RWPE2 (cell line): ENCODE measurements at regions not wholly inside any gene's neighbourhood (a gene's known extent, or its start where the extent isn't known, plus 50 kb on each side); places are given as distances from the start of the nearest gene placed in this dataset.

Source experiments
- ATAC-seq: fragments of 200-7000 bp; cut with Tn5 transposase; 3 replicates; pipeline ENCODE4 v1.9.1; 2021; ENCODE audit warnings: low read depth
- DNase-seq: peaks from one replicate; pipeline ENCODE4 v3.0.0-alpha.2; 2020; ENCODE audit warnings: low spot score
- H3K27ac ChIP-seq: fragments of 450-650 bp; 2 replicates; pipeline ENCODE4 v1.5.1; 2017; ENCODE audit warnings: mild to moderate bottlenecking; ENCODE audit not compliant: poor library complexity, severe bottlenecking
- H3K27me3 ChIP-seq: fragments of 250-450 bp; sonication (Bioruptor Pico); 2 replicates; pipeline ENCODE4 v1.5.1; 2021; ENCODE audit warnings: mild to moderate bottlenecking, moderate library complexity; ENCODE audit not compliant: insufficient read depth, poor library complexity, severe bottlenecking
- H3K36me3 ChIP-seq: fragments of 250-450 bp; sonication (Bioruptor Pico); 2 replicates; pipeline ENCODE4 v1.5.1; 2020; ENCODE audit warnings: low read depth, mild to moderate bottlenecking, moderate library complexity
- H3K4me1 ChIP-seq: fragments of 250-450 bp; sonication (Bioruptor Pico); 2 replicates; pipeline ENCODE4 v1.5.1; 2021; ENCODE audit warnings: mild to moderate bottlenecking, moderate library complexity; ENCODE audit not compliant: insufficient read depth, poor library complexity, severe bottlenecking
- H3K4me3 ChIP-seq: fragments of 250-450 bp; sonication (Bioruptor Pico); 2 replicates; pipeline ENCODE4 v1.5.1; 2021; ENCODE audit warnings: mild to moderate bottlenecking, moderate library complexity; ENCODE audit not compliant: severe bottlenecking
- H3K9me3 ChIP-seq: fragments of 250-450 bp; sonication (Bioruptor Pico); 2 replicates; pipeline ENCODE4 v1.5.1; 2021; ENCODE audit warnings: mild to moderate bottlenecking, moderate library complexity; ENCODE audit not compliant: severe bottlenecking
- TF ChIP-seq, protein P1 (sequence below): fragments of 450-650 bp; IDR thresholded peaks from one replicate; pipeline ENCODE4 v1.5.1; 2017; ENCODE audit warnings: mild to moderate bottlenecking, moderate library complexity; ENCODE audit not compliant: poor library complexity, severe bottlenecking

DNA sequence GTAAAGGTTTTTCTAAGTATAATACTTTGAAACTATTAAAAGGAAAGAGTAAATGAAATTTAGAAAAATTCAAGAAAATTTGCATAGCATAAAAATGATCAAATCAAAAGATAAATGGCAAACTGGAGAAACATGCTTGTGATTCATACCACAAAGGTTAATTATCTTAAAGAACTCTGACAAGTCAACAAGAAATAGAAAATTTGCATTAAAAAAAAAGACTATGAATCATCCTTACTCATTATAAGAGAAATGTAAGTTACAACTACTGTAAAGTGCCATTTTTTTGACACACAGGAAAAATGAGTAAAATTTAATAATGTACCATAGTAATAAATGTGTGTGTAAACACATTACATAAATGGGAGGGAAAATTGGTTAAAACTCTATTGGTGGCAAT is 624.4 kb upstream of the C9orf72 start:
- Histone ChIP-seq H3K36me3 (no peaks in the 10 kb centered on the region), H3K27me3 (no peaks in the 10 kb centered on the region), H3K4me1 (no peaks in the 10 kb centered on the region), H3K4me3 (no peak overlapping the region), H3K27ac (no peak overlapping the region), H3K9me3 (no peaks in the 10 kb centered on the region)
- ATAC-seq = no peak
- TF ChIP-seq, protein P1, sequence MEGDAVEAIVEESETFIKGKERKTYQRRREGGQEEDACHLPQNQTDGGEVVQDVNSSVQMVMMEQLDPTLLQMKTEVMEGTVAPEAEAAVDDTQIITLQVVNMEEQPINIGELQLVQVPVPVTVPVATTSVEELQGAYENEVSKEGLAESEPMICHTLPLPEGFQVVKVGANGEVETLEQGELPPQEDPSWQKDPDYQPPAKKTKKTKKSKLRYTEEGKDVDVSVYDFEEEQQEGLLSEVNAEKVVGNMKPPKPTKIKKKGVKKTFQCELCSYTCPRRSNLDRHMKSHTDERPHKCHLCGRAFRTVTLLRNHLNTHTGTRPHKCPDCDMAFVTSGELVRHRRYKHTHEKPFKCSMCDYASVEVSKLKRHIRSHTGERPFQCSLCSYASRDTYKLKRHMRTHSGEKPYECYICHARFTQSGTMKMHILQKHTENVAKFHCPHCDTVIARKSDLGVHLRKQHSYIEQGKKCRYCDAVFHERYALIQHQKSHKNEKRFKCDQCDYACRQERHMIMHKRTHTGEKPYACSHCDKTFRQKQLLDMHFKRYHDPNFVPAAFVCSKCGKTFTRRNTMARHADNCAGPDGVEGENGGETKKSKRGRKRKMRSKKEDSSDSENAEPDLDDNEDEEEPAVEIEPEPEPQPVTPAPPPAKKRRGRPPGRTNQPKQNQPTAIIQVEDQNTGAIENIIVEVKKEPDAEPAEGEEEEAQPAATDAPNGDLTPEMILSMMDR = no peak
- DNase-seq = no peak

DNA sequence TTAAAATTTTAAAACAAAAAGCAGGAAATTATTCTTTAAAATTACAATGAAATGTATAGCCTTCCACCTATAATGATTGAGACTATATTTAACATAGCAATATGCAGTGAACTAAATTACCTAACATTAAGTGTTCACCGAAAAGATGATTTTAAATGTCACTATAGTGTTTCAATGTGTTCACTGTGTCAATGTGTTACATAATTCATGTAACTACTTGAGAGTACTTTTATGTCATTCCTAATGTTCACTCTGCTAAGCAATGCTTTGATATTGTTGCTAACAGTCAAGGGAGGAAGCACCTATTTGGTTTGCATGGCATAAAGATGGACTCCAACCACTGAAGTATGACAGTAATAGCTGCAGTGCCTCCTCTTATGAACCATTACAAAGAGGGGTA is 629.8 kb upstream of the C9orf72 start:
- Histone ChIP-seq H3K9me3 (no peaks in the 10 kb centered on the region), H3K4me3 (no peak overlapping the region), H3K4me1 (no peaks in the 10 kb centered on the region), H3K27me3 (no peaks in the 10 kb centered on the region), H3K27ac (no peak overlapping the region), H3K36me3 (no peaks in the 10 kb centered on the region)
- no peak for ATAC-seq
- no peak for DNase-seq
- TF ChIP-seq, protein P1 = no peak

DNA sequence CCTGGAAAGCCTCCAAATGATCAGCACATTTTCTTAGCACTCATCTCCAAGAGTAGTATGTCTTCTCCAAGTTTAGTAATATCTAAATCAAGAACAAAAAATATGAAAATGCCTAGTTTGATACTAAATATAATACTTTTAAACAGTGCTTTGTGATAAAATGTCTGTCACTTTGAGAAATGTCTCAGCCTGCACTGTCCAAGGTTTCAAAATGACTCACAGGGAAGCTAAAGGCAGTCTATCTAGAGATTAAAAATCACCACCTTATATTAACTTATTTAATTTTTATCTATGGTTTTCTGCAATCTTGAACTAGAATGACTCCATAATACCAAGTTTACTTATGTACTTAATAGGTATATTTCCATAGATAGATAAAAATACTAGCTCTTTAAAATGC is 633.0 kb upstream of the C9orf72 start:
- Histone ChIP-seq H3K27me3 (peaks cover 7% of the 10 kb centered on the region), H3K9me3 (no peaks in the 10 kb centered on the region), H3K36me3 (no peaks in the 10 kb centered on the region), H3K27ac (no peak overlapping the region), H3K4me3 (no peak overlapping the region), H3K4me1 (no peaks in the 10 kb centered on the region)
- ATAC-seq = no peak
- no peak for DNase-seq
- TF ChIP-seq, protein P1 = no peak

DNA sequence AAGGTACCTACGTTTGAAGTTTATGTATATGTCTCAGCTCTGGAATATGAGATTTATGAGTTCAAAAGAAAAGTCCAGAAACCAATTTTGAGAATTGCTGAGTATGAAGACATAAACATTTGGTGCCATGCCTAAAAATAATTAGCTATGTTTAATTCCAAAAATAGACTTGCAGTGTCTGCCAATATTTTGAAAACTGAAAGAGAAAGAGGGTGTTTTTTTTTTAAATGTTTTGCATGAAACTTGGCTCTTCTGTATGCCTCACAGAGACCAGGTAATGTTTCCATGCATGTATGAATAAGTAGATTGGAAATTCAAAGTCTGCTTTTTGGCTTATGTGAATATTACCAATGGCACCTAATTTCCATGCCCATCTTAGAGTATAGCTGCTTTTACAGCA is 634.4 kb upstream of the C9orf72 start:
- Histone ChIP-seq H3K36me3 (no peaks in the 10 kb centered on the region), H3K4me1 (peaks cover 1% of the 10 kb centered on the region), H3K9me3 (no peaks in the 10 kb centered on the region), H3K27me3 (peaks cover 18% of the 10 kb centered on the region), H3K27ac (no peak overlapping the region), H3K4me3 (no peak overlapping the region)
- TF ChIP-seq, protein P1 = no peak
- DNase-seq (no peak), ATAC-seq (no peak)

DNA sequence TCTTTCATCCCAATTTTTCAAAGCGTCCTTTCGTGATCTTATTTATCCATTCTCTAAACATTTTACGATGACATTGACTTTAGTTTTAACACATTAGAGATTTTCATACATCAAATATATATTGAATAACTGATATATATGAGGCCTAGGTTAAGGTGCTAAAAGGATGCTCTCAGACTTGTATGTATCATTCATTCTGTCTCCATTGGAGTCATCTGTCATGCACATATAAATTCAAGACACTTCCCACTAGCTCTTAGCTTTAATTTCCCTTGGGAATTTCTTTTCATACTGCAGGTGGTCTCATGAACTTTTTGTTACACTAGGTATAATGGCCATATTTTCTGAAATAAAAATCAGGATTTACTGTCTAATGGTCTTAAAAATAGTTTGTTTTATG is 635.8 kb upstream of the C9orf72 start:
- TF ChIP-seq, protein P1 = no peak
- H3K27ac ChIP-seq = no peak overlapping the region
- ATAC-seq = no peak
- no peak for DNase-seq
- H3K4me3 ChIP-seq = no peak overlapping the region
- H3K9me3 ChIP-seq = no peaks in the 10 kb centered on the region
- peaks cover 6% of the 10 kb centered on the region for H3K4me1 ChIP-seq
- peaks cover 24% of the 10 kb centered on the region for H3K27me3 ChIP-seq
- no peaks in the 10 kb centered on the region for H3K36me3 ChIP-seq
